Body of pancreas (tissue), 4 donors: ENCODE measurements at regions not wholly inside any gene's neighbourhood (a gene's known extent, or its start where the extent isn't known, plus 50 kb on each side); places are given as distances from the start of the nearest gene placed in this dataset.

Source experiments
- CTCF ChIP-seq, 7 experiments: fragments of 450-650 bp in 4 of 7; fragments of 200-600 bp in 3 of 7; sonication (generic) in 3 of 7; IDR thresholded peaks; one replicate each; pipeline ENCODE4 v1.5.1; 2016 to 2019; ENCODE audit warnings: antibody characterized with exemption in 7 of 7
- POLR2A ChIP-seq, 3 donors: fragments of 450-650 bp; IDR thresholded peaks; one replicate each; pipeline ENCODE4 v1.6.1; 2016; ENCODE audit warnings: antibody characterized with exemption in 3 of 3, mild to moderate bottlenecking in 2 of 3

DNA sequence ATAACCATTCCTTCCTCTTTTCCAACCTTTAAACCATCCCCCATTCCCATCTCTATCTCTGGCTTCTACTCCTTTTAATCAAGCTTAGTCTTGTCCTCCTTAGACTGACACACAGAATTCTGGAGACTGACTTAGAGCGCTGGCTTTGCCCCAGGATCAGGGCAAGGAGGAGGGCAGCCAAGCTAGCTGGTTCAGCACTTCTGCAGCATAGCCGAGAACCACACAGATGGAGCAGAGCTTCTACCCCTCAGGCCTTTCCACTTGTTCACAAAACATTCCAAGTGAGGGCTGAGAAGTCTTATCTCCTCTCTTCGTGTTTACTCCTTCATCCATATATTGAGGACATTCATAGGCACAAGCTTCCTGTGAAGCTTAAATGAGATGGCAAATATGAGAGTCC is 246.5 kb upstream of the PEX5L start:
- TF ChIP-seq CTCF (IDR thresholded peaks at IDR 0.05), result no peak
- TF ChIP-seq POLR2A (IDR thresholded peaks at IDR 0.05), result no peak
